ENCODE measurements at regions not wholly inside any gene's neighbourhood (a gene's known extent, or its start where the extent isn't known, plus 50 kb on each side); places are given as distances from the start of the nearest gene placed in this dataset.

GRCh38 chr2:222357930-222358329 lies 59.1 kb upstream of the PAX3 start:
- Histone ChIP-seq H3K9ac (ENCODE audit: insufficient read depth, low read depth, low read length) (no peak overlapping the region), H3K36me3 (replicated peaks in 1 of 2; ENCODE audit: control insufficient read depth in 1 of 2, insufficient read depth in 2 of 2, low read length in 2 of 2) (no peaks in the 10 kb centered on the region), H3K4me1 (ENCODE audit: insufficient read depth, low read length) (no peaks in the 10 kb centered on the region), H3K27me3 (ENCODE audit: control insufficient read depth in 1 of 2, insufficient read depth in 2 of 2, low read length in 2 of 2) (no peaks in the 10 kb centered on the region), H3K79me2 (ENCODE audit: insufficient read depth, low read length) (no peaks in the 10 kb centered on the region), H4K20me1 (ENCODE audit: insufficient read depth, low read length) (no peaks in the 10 kb centered on the region), H2AFZ (ENCODE audit: low read length) (no peak overlapping the region), H3K9me3 (ENCODE audit: low read length) (no peaks in the 10 kb centered on the region), H3K27ac (ENCODE audit: extremely low read length, insufficient read depth, low read length) (no peak overlapping the region), H3K4me2 (ENCODE audit: low read depth, low read length) (no peak overlapping the region), H3K4me3 (replicated peaks in 1 of 3; ENCODE audit: insufficient read depth in 1 of 3, low read depth in 2 of 3, low read length in 3 of 3) (no peak overlapping the region)
- DNase-seq (ENCODE audit: low spot score) (no peak), ATAC-seq (no peak), FAIRE-seq (no peak)
- in situ Hi-C loops (cut with HindIII; ENCODE audit: extremely low pct_ligation_motif_present, low pct_unique_long_range_greater_than_20kb), result no loop called here
- intact Hi-C loops (cut with micrococcal nuclease; ENCODE audit: unreplicated experiment), result no loop called here
- POLR2A ChIA-PET, result no interaction called here
- TF ChIP-seq ZNF691 (CRISPR knock-in tag; IDR thresholded peaks at IDR 0.05; ENCODE audit: borderline replicate concordance, low read depth) (no peak), PRDM4 (CRISPR knock-in tag; IDR thresholded peaks at IDR 0.05; ENCODE audit: borderline replicate concordance) (no peak)
- CTCF ChIA-PET (ENCODE audit: low intra/inter-chr PET ratio, low total read pairs), result no interaction called here
- WGBS (ENCODE audit: low lambda C conversion rate), result 1% methylated on average over 1 of the region's 1 CpG
- BruUV-seq (replicated peaks), result no TSS peak

- FAIRE-seq, result no peak
- Histone ChIP-seq H3K79me2 (ENCODE audit: insufficient read depth, low read length) (no peaks in the 10 kb centered on the region), H3K27ac (ENCODE audit: extremely low read length, insufficient read depth, low read length) (no peak overlapping the region), H3K9me3 (ENCODE audit: low read length) (no peaks in the 10 kb centered on the region), H4K20me1 (ENCODE audit: insufficient read depth, low read length) (no peaks in the 10 kb centered on the region), H3K4me2 (ENCODE audit: low read depth, low read length) (no peak overlapping the region), H2AFZ (ENCODE audit: low read length) (no peak overlapping the region), H3K9ac (ENCODE audit: insufficient read depth, low read depth, low read length) (no peak overlapping the region), H3K4me1 (ENCODE audit: insufficient read depth, low read length) (no peaks in the 10 kb centered on the region), H3K27me3 (ENCODE audit: control insufficient read depth in 1 of 2, insufficient read depth in 2 of 2, low read length in 2 of 2) (no peaks in the 10 kb centered on the region), H3K36me3 (replicated peaks in 1 of 2; ENCODE audit: control insufficient read depth in 1 of 2, insufficient read depth in 2 of 2, low read length in 2 of 2) (no peaks in the 10 kb centered on the region), H3K4me3 (replicated peaks in 1 of 3; ENCODE audit: insufficient read depth in 1 of 3, low read depth in 2 of 3, low read length in 3 of 3) (no peak overlapping the region)
- ATAC-seq, result no peak
- in situ Hi-C loops (cut with HindIII; ENCODE audit: extremely low pct_ligation_motif_present, low pct_unique_long_range_greater_than_20kb), result no loop called here
- intact Hi-C loops (cut with micrococcal nuclease; ENCODE audit: unreplicated experiment), result no loop called here
- POLR2A ChIA-PET, result no interaction called here
- TF ChIP-seq DNMT1 (CRISPR knock-in tag; IDR thresholded peaks at IDR 0.05) (no peak), NPAS2 (CRISPR knock-in tag; IDR thresholded peaks at IDR 0.05; ENCODE audit: borderline replicate concordance) (no peak), ZNF713 (CRISPR knock-in tag; IDR thresholded peaks at IDR 0.05) (no peak), ZNF496 (CRISPR knock-in tag; IDR thresholded peaks at IDR 0.05; ENCODE audit: insufficient replicate concordance) (no peak), PHF20 (CRISPR knock-in tag; IDR thresholded peaks at IDR 0.05) (no peak), ZBTB21 (CRISPR knock-in tag; IDR thresholded peaks at IDR 0.05) (no peak), KMT2A (CRISPR knock-in tag; IDR thresholded peaks at IDR 0.05) (no peak), FOXA3 (CRISPR knock-in tag; IDR thresholded peaks at IDR 0.05) (no peak), POLR2AphosphoS5 (IDR thresholded peaks at IDR 0.05; ENCODE audit: low read depth, low read length) (no peak), POGZ (CRISPR knock-in tag; IDR thresholded peaks at IDR 0.05) (no peak), RAD51 (IDR thresholded peaks at IDR 0.05; ENCODE audit: borderline replicate concordance) (no peak), ZNF660 (CRISPR knock-in tag; IDR thresholded peaks at IDR 0.05; ENCODE audit: borderline replicate concordance, low read depth) (no peak), RBAK (CRISPR knock-in tag; IDR thresholded peaks at IDR 0.05) (no peak), HMG20A (CRISPR knock-in tag; IDR thresholded peaks at IDR 0.05; ENCODE audit: borderline replicate concordance) (no peak), HOXA5 (CRISPR knock-in tag; IDR thresholded peaks at IDR 0.05) (no peak), XRCC5 (optimal IDR thresholded peaks at IDR 0.05; ENCODE audit: low read length) (no peak), KDM4B (CRISPR knock-in tag; IDR thresholded peaks at IDR 0.05) (no peak), KLF6 (CRISPR knock-in tag; IDR thresholded peaks at IDR 0.05) (no peak)
- CTCF ChIA-PET (ENCODE audit: low intra/inter-chr PET ratio, low total read pairs), result no interaction called here
- DNase-seq (ENCODE audit: low spot score), result no peak
- WGBS (ENCODE audit: low lambda C conversion rate), result 29% methylated on average over 1 of the region's 1 CpG
- BruUV-seq (replicated peaks), result no TSS peak
These were observed 60.1 kb upstream of the PAX3 start for GRCh38 chr2:222358876-222359275.
